ENCODE measurements at regions not wholly inside any gene's neighbourhood (a gene's known extent, or its start where the extent isn't known, plus 50 kb on each side); places are given as distances from the start of the nearest gene placed in this dataset.

DNA sequence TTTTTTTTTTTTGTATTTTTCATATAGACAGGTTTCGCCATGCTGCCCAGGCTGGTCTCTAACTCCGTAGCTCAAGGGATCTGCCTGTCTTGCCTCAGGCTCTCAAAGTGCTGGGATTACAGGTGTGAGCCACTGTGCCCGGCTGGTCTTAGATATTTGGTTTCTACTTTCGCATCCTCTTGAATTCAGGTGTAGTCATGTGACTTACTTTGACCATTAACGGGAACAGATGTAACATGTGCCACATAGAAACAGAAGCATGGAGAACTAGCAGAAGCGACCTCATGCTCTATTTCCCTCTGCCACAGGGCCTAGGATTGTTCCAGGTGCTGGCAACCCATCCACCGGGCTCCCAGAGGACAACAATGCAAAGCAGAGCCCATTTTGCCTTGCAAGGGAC, 166.6 kb downstream of the CYLD start:
- no peak for TF ChIP-seq EP300 (IDR thresholded peaks at IDR 0.05)
- TF ChIP-seq, protein P1, sequence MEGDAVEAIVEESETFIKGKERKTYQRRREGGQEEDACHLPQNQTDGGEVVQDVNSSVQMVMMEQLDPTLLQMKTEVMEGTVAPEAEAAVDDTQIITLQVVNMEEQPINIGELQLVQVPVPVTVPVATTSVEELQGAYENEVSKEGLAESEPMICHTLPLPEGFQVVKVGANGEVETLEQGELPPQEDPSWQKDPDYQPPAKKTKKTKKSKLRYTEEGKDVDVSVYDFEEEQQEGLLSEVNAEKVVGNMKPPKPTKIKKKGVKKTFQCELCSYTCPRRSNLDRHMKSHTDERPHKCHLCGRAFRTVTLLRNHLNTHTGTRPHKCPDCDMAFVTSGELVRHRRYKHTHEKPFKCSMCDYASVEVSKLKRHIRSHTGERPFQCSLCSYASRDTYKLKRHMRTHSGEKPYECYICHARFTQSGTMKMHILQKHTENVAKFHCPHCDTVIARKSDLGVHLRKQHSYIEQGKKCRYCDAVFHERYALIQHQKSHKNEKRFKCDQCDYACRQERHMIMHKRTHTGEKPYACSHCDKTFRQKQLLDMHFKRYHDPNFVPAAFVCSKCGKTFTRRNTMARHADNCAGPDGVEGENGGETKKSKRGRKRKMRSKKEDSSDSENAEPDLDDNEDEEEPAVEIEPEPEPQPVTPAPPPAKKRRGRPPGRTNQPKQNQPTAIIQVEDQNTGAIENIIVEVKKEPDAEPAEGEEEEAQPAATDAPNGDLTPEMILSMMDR (IDR thresholded peaks at IDR 0.05): no peak
